Adrenal gland (tissue), 9 donors: ENCODE measurements at regions not wholly inside any gene's neighbourhood (a gene's known extent, or its start where the extent isn't known, plus 50 kb on each side); places are given as distances from the start of the nearest gene placed in this dataset.

Experiments used
- DNase-seq, 7 donors: peaks; one replicate each; pipeline ENCODE4 v3.0.0-alpha.2; 2019 to 2020
- H3K27ac ChIP-seq, 5 donors: fragments of 200-600 bp; sonication (generic) in 4 of 5; 1 replicate in 3 of 5; 2 replicates in 2 of 5; pipeline versions ENCODE4 v1.5.1 to v1.8.0; 2016 to 2020; ENCODE audit warnings: mild to moderate bottlenecking in 1 of 5
- H3K27me3 ChIP-seq: fragments of 200-600 bp; 2 replicates; pipeline ENCODE4 v1.8.0; 2021
- H3K36me3 ChIP-seq, 2 donors: fragments of 200-600 bp; replicated peaks in 1 of 2; 1 replicate in 1 of 2; 2 replicates in 1 of 2; pipeline versions ENCODE4 v1.5.1 to v1.8.0; 2018 to 2022
- H3K4me1 ChIP-seq, 2 donors: fragments of 200-600 bp; replicated peaks in 1 of 2; 1 replicate in 1 of 2; 2 replicates in 1 of 2; pipeline versions ENCODE4 v1.5.1 to v1.8.0; 2018 to 2021
- H3K4me3 ChIP-seq, 4 donors: fragments of 200-600 bp; sonication (generic) in 3 of 4; one replicate each; pipeline ENCODE4 v1.5.1; 2016 to 2018
- H3K9me3 ChIP-seq, 3 donors: fragments of 200-600 bp; sonication (generic) in 1 of 3; replicated peaks in 1 of 3; 1 replicate in 2 of 3; 2 replicates in 1 of 3; pipeline versions ENCODE4 v1.5.1 to v1.8.0; 2016 to 2021
- POLR2A ChIP-seq, 2 donors: fragments of 450-650 bp; IDR thresholded peaks; one replicate each; pipeline ENCODE4 v1.6.1; 2017; ENCODE audit warnings: antibody characterized with exemption in 2 of 2, mild to moderate bottlenecking in 2 of 2, moderate library complexity in 1 of 2
- WGBS, 4 donors: extraction: QIAGEN DNeasy Blood & Tissue Kit in 2 of 4; methylation state at CpG; one replicate each; pipeline versions ENCODE4 v1.1.5 to v1.1.7; 2013 to 2017; 5-methylcytosine and 5-hydroxymethylcytosine counted together
- intact Hi-C, 2 donors: fragments of 100-400 bp; cut with DNase I; formaldehyde crosslinking; loops; one replicate each; pipeline versions ENCODE4 v1.14.1 to v1.15.0; 2022 to 2023
- TF ChIP-seq, protein P1 (sequence below), 6 experiments: fragments of 450-650 bp in 4 of 6; fragments of 200-600 bp in 2 of 6; sonication (generic) in 1 of 6; IDR thresholded peaks; 1 replicate in 5 of 6; 2 replicates in 1 of 6; pipeline versions ENCODE4 v1.5.1 to v1.8.0; 2016 to 2021; ENCODE audit warnings: antibody characterized with exemption in 6 of 6, mild to moderate bottlenecking in 2 of 6, moderate library complexity in 1 of 6
- donor health status: healthy with polysubstance abuse.
- donor health status: Bipolar disorder and iron deficiency.
- donor health status: DM: yes; HTN: yes; CAD: no.
- donor health status: DM: no; HTN: no; CAD: no.
- donor health status: DM: no; HTN: no; CAD: no.

GRCh38 chr7:110386913-110387312, 704.0 kb upstream of the LRRN3 start:
- H3K4me1 ChIP-seq: no peaks in the 10 kb centered on the region
- TF ChIP-seq, protein P1, sequence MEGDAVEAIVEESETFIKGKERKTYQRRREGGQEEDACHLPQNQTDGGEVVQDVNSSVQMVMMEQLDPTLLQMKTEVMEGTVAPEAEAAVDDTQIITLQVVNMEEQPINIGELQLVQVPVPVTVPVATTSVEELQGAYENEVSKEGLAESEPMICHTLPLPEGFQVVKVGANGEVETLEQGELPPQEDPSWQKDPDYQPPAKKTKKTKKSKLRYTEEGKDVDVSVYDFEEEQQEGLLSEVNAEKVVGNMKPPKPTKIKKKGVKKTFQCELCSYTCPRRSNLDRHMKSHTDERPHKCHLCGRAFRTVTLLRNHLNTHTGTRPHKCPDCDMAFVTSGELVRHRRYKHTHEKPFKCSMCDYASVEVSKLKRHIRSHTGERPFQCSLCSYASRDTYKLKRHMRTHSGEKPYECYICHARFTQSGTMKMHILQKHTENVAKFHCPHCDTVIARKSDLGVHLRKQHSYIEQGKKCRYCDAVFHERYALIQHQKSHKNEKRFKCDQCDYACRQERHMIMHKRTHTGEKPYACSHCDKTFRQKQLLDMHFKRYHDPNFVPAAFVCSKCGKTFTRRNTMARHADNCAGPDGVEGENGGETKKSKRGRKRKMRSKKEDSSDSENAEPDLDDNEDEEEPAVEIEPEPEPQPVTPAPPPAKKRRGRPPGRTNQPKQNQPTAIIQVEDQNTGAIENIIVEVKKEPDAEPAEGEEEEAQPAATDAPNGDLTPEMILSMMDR (IDR thresholded peaks at IDR 0.05): no peak
- no peak for TF ChIP-seq POLR2A (IDR thresholded peaks at IDR 0.05)
- no peaks in the 10 kb centered on the region for H3K36me3 ChIP-seq
- H3K4me3 ChIP-seq: no peak overlapping the region
- H3K27ac ChIP-seq: no peak overlapping the region
- DNase-seq: no peak
- 46 to 58% (median 47%) methylated on average over 2 of the region's 2 CpGs for WGBS, 4 donors
- no peaks in the 10 kb centered on the region for H3K27me3 ChIP-seq
- no peaks in the 10 kb centered on the region for H3K9me3 ChIP-seq
- intact Hi-C loops: no loop called here

DNA sequence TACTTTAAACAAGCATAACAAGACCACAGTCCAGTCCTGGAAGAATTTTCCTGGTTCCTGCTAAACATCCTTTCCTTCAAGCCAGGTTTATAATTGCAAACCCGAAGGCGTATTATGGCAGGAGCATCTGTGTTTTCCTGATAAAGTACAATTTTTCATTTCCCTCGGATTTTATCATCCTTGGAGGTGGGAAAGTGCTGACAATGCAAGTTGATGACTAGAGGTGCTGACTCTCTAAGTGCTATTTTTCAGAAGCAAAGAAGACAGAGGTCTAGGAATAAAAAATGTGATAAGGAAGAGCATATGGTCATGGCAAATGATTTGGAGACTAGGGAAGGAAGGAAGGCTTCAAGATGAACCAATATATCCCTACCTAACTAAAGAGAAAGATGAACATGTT, 703.2 kb upstream of the LRRN3 start:
- intact Hi-C loops: no loop called here
- no peaks in the 10 kb centered on the region for H3K4me1 ChIP-seq
- no peaks in the 10 kb centered on the region for H3K36me3 ChIP-seq
- H3K4me3 ChIP-seq: no peak overlapping the region
- no peaks in the 10 kb centered on the region for H3K27me3 ChIP-seq
- H3K27ac ChIP-seq: no peak overlapping the region
- H3K9me3 ChIP-seq: no peaks in the 10 kb centered on the region
- WGBS, 4 donors: 64 to 82% (median 68%) methylated on average over 3 of the region's 3 CpGs
- no peak for DNase-seq
- no peak for TF ChIP-seq POLR2A (IDR thresholded peaks at IDR 0.05)
- TF ChIP-seq, protein P1 (IDR thresholded peaks at IDR 0.05): no peak

DNA sequence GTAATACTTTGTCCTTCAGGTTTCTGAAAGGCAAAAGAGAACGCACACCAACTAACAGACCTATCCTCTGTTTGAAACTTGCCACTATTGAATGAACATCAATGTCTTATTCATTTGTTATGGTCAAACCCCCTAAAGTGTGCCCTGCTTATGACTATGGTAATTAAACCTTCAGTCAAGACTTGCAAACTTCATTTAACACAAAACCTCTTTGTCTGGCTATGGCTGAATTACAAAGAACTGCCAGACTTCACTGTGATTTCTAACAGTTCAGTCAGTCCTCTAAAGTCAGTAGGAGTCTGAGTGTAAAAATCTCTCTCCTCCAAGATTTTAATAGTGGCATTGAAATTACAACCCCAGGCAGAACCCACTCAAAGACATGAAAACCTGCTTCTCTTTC, 702.5 kb upstream of the LRRN3 start:
- Histone ChIP-seq H3K27ac (no peak overlapping the region), H3K27me3 (no peaks in the 10 kb centered on the region), H3K4me3 (no peak overlapping the region), H3K4me1 (no peaks in the 10 kb centered on the region), H3K36me3 (no peaks in the 10 kb centered on the region), H3K9me3 (peaks cover 0 to 6% (median 0%) of the 10 kb centered on the region in 3 donors)
- TF ChIP-seq, protein P1 (IDR thresholded peaks at IDR 0.05): no peak
- no peak for TF ChIP-seq POLR2A (IDR thresholded peaks at IDR 0.05)
- DNase-seq: no peak
- WGBS, 4 donors: 89 to 100% (median 96%) methylated on average over 1 of the region's 1 CpG
- intact Hi-C loops: no loop called here

DNA sequence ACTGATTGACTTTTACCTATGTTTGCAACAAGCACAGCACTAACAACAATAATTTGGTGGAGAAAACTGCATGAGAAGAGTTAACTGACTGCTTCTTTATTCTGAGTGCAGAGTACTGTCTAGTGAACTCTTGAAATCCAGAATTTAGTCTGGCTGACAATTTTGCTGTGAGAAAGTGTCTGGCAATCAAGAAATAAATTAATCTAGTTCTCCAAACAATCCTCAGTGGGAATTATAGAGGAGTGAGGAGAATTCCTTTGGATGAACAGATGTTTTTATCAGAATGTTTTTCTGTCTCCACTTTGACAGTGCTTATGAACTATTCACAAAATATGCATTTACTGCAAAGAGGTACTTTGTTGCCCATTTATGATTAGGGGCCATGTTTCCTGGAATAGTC, 694.9 kb upstream of the LRRN3 start:
- TF ChIP-seq, protein P1 (IDR thresholded peaks at IDR 0.05): no peak
- no peak for TF ChIP-seq POLR2A (IDR thresholded peaks at IDR 0.05)
- Histone ChIP-seq H3K9me3 (peaks cover 0 to 6% (median 0%) of the 10 kb centered on the region in 3 donors), H3K36me3 (no peaks in the 10 kb centered on the region), H3K27ac (no peak overlapping the region), H3K27me3 (no peaks in the 10 kb centered on the region), H3K4me1 (no peaks in the 10 kb centered on the region), H3K4me3 (no peak overlapping the region)
- intact Hi-C loops: no loop called here
- no peak for DNase-seq
